Pancreas (tissue), 10 donors: ENCODE measurements at regions not wholly inside any gene's neighbourhood (a gene's known extent, or its start where the extent isn't known, plus 50 kb on each side); places are given as distances from the start of the nearest gene placed in this dataset.

Experiments
- ATAC-seq, 4 donors: fragments of 200-7000 bp; cut with Tn5 transposase; one replicate each; pipeline versions ENCODE4 v1.8.0 to v1.9.1; 2020; ENCODE audit warnings: mild to moderate bottlenecking in 4 of 4, moderate library complexity in 4 of 4
- DNase-seq, 6 donors: peaks; one replicate each; pipeline ENCODE4 v3.0.0-alpha.2; 2020
- FAIRE-seq: peaks from 2 replicates; lab custom pipeline; 2012; peaks lifted over from hg19 to GRCh38; lab: Jason Lieb, UNC
- H3K27ac ChIP-seq, 4 donors: fragments of 200-600 bp; sonication (generic); 1 replicate in 3 of 4; 2 replicates in 1 of 4; pipeline versions ENCODE4 v1.5.0 to v1.8.0; 2020
- H3K27me3 ChIP-seq, 4 donors: fragments of 200-600 bp; one replicate each; pipeline ENCODE4 v1.8.0; 2021
- H3K36me3 ChIP-seq, 3 donors: fragments of 200-600 bp; sonication (generic) in 1 of 3; one replicate each; pipeline versions ENCODE4 v1.5.0 to v1.8.0; 2020 to 2021
- H3K4me1 ChIP-seq, 3 donors: fragments of 200-600 bp; one replicate each; pipeline ENCODE4 v1.8.0; 2021
- H3K4me3 ChIP-seq, 4 donors: fragments of 200-600 bp; sonication (generic) in 2 of 4; one replicate each; pipeline versions ENCODE4 v1.5.0 to v1.8.0; 2020 to 2021
- H3K9me3 ChIP-seq, 4 donors: fragments of 200-600 bp; one replicate each; pipeline ENCODE4 v1.8.0; 2021
- WGBS, 2 donors: extraction: QIAGEN DNeasy Blood & Tissue Kit; methylation state at CpG; one replicate each; pipeline ENCODE4 v1.1.7; 2013; 5-methylcytosine and 5-hydroxymethylcytosine counted together
- intact Hi-C, 3 donors: fragments of 100-400 bp; cut with DNase I; formaldehyde crosslinking; loops; one replicate each; pipeline versions ENCODE4 v1.11.1 to v1.14.2; 2022
- TF ChIP-seq, protein P1 (sequence below), 4 donors: fragments of 200-600 bp; sonication (generic) in 3 of 4; IDR thresholded peaks; one replicate each; pipeline versions ENCODE4 v1.5.0 to v1.8.0; 2021; ENCODE audit warnings: antibody characterized with exemption in 4 of 4
- donor health status: healthy with polysubstance abuse.
- donor health status: DM: no; HTN: no; CAD: no; lungs with moderate emphysema.
- donor health status: DM: no; HTN: no; CAD: no.
- donor health status: control.
- donor health status: control.
- donor health status: Bipolar disorder and iron deficiency.
- donor health status: DM: yes; HTN: yes; CAD: no.
- donor health status: DM: no; HTN: no; CAD: no.
- donor health status: DM: no; HTN: no; CAD: no.
- donor health status: DM: yes; HTN: yes; CAD: no.

DNA sequence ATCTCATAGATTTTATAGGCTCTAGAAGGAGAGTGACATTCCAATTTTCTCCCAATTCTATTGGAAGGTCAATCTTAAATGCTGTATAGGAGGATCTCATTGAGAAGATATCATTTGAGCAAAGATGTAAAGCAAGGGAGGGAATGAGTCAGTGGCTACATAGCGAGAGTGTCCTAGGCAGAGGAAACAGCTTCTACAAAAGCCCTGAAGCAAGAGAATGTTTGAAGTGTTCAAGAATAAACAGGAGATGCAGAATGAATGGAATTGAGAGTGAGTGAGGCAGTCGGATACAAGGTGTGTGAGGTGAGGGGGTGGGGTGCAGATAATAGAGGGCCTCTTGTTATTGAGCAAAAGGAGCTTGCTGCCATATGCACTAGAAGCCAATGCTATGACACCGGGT lies 545.9 kb downstream of the IGSF11 start:
- no peak for FAIRE-seq
- ATAC-seq, result no peak
- DNase-seq, result no peak
- Histone ChIP-seq H3K36me3 (no peaks in the 10 kb centered on the region), H3K4me1 (no peaks in the 10 kb centered on the region), H3K9me3 (no peaks in the 10 kb centered on the region), H3K27ac (no peak overlapping the region), H3K4me3 (no peak overlapping the region), H3K27me3 (no peaks in the 10 kb centered on the region)
- 13 to 18% methylated on average over 3 of the region's 3 CpGs for WGBS, 2 donors
- intact Hi-C loops, result no loop called here
- TF ChIP-seq, protein P1, sequence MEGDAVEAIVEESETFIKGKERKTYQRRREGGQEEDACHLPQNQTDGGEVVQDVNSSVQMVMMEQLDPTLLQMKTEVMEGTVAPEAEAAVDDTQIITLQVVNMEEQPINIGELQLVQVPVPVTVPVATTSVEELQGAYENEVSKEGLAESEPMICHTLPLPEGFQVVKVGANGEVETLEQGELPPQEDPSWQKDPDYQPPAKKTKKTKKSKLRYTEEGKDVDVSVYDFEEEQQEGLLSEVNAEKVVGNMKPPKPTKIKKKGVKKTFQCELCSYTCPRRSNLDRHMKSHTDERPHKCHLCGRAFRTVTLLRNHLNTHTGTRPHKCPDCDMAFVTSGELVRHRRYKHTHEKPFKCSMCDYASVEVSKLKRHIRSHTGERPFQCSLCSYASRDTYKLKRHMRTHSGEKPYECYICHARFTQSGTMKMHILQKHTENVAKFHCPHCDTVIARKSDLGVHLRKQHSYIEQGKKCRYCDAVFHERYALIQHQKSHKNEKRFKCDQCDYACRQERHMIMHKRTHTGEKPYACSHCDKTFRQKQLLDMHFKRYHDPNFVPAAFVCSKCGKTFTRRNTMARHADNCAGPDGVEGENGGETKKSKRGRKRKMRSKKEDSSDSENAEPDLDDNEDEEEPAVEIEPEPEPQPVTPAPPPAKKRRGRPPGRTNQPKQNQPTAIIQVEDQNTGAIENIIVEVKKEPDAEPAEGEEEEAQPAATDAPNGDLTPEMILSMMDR (IDR thresholded peaks at IDR 0.05), result no peak

DNA sequence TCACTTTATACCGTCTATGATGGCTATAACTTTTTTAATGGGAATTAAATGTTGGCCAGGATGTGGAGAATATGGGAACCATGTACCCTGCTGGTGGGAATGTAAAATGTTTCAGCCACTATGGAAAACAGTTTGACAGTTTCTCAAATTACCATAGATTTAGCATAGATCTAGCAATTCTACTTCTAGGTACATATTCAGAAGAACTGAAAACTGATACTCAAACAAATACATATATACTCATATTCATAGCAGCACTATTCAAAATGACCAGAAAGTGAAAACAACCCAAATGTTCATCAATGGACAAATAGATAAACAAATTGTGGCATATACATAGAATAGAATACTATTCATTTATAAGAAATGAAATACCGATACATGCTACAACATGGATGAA lies 539.4 kb downstream of the IGSF11 start:
- FAIRE-seq, result no peak
- 93 to 95% methylated on average over 2 of the region's 2 CpGs for WGBS, 2 donors
- H3K27ac ChIP-seq, result no peak overlapping the region

DNA sequence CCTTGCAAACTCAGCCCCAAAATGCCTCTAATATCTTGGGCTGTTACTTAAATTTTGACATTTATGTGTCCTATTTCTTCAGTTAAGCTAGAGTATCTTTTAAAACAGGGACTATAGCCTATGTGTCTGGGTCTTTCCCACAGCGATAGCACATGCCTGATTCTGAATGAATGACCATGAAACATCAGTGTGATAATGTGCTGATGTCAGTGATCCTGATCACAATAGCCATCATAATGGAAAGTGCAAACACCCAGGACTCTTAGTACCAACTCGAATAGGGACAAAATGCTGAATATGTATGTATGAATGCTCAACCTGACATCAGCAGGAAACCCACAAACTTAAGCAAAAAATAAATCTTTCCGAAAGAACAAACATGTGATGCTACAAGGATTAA lies 537.4 kb downstream of the IGSF11 start:
- 74 to 79% methylated on average over 3 of the region's 3 CpGs for WGBS, 2 donors
- Histone ChIP-seq H3K4me1 (no peaks in the 10 kb centered on the region), H3K4me3 (no peak overlapping the region), H3K9me3 (no peaks in the 10 kb centered on the region), H3K27ac (no peak overlapping the region), H3K36me3 (no peaks in the 10 kb centered on the region), H3K27me3 (no peaks in the 10 kb centered on the region)
- TF ChIP-seq, protein P1 (IDR thresholded peaks at IDR 0.05), result no peak
- no peak for FAIRE-seq
- DNase-seq, result no peak
- intact Hi-C loops, result no loop called here
- no peak for ATAC-seq

More for the DNA sequence above, 539.4 kb downstream of the IGSF11 start:
- Histone ChIP-seq H3K4me1 (no peaks in the 10 kb centered on the region), H3K4me3 (no peak overlapping the region), H3K27me3 (no peaks in the 10 kb centered on the region), H3K9me3 (no peaks in the 10 kb centered on the region), H3K36me3 (no peaks in the 10 kb centered on the region)
- intact Hi-C loops, result no loop called here
- DNase-seq (no peak), ATAC-seq (no peak)
- TF ChIP-seq, protein P1 (IDR thresholded peaks at IDR 0.05), result no peak

DNA sequence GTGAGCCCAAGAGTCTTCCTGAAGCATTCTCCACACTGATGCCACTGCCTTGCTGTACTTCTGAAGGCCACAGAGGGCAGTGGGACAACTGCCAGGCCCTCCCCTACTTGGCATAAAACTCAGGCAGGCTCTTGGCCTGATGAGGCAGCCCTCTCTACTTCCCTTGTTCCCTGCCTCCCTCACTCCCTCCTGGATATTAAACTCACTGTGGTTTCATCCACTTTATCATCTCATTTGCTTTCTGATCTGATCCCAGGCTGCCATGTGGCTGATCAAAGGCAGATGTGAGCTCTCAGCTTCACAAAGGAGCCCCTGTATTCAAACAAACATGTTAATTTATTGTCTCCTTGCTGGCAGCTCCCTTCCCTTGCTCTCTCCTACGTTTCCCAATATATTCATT lies 533.5 kb downstream of the IGSF11 start:
- Histone ChIP-seq H3K9me3 (no peaks in the 10 kb centered on the region), H3K36me3 (no peaks in the 10 kb centered on the region), H3K27me3 (no peaks in the 10 kb centered on the region), H3K27ac (no peak overlapping the region), H3K4me1 (no peaks in the 10 kb centered on the region), H3K4me3 (no peak overlapping the region)
- no peak for FAIRE-seq
- WGBS, 2 donors, result 15 to 23% methylated on average over 1 of the region's 1 CpG
- ATAC-seq, result peak in 3 of 4 donors; percentile 36 to 67 (median 51)
- TF ChIP-seq, protein P1 (IDR thresholded peaks at IDR 0.05), result no peak
- intact Hi-C loops, result no loop called here
- DNase-seq, result peak; percentile 3 to 51 (median 28)

DNA sequence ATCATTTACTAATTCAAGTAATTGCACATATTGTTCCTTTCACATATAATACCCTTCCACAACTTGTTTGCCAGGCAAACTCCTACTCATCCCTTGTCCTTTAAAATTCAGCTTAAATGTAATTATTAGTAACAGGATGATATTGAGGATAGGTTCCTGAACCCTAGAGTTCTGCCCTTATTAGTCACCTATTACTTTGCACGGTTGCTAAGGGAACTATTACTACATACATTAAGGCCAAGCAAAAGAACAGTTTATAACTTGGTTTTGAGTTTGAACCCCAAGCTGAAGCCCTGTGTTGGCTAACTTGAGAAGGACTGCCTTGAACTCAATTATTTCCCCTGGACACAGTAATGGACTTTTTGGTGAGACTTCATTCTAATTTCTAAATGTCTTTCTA lies 529.7 kb downstream of the IGSF11 start:
- Histone ChIP-seq H3K4me1 (no peaks in the 10 kb centered on the region), H3K4me3 (no peak overlapping the region), H3K27ac (no peak overlapping the region), H3K36me3 (no peaks in the 10 kb centered on the region), H3K27me3 (no peaks in the 10 kb centered on the region), H3K9me3 (no peaks in the 10 kb centered on the region)
- FAIRE-seq, result no peak
- intact Hi-C loops, result no loop called here
- no peak for ATAC-seq
- no peak for DNase-seq
- TF ChIP-seq, protein P1 (IDR thresholded peaks at IDR 0.05), result no peak
- 74 to 87% methylated on average over 1 of the region's 1 CpG for WGBS, 2 donors
